Stimulated activated naive CD8-positive, alpha-beta T cell treated with anti-CD3 and anti-CD28 coated beads, Interleukin-15, Interleukin-2, amounts not matched to agents 100 U/mL and 50 U/mL, for 24 hours (primary cell): ENCODE measurements at regions not wholly inside any gene's neighbourhood (a gene's known extent, or its start where the extent isn't known, plus 50 kb on each side); places are given as distances from the start of the nearest gene placed in this dataset.

ENCODE experiments used
- ATAC-seq: fragments of 150-1000 bp; cut with Tn5 transposase; one replicate; pipeline ENCODE4 v1.10.0; 2021
- DNase-seq: peaks from one replicate; pipeline ENCODE4 v3.0.0; 2021

DNA sequence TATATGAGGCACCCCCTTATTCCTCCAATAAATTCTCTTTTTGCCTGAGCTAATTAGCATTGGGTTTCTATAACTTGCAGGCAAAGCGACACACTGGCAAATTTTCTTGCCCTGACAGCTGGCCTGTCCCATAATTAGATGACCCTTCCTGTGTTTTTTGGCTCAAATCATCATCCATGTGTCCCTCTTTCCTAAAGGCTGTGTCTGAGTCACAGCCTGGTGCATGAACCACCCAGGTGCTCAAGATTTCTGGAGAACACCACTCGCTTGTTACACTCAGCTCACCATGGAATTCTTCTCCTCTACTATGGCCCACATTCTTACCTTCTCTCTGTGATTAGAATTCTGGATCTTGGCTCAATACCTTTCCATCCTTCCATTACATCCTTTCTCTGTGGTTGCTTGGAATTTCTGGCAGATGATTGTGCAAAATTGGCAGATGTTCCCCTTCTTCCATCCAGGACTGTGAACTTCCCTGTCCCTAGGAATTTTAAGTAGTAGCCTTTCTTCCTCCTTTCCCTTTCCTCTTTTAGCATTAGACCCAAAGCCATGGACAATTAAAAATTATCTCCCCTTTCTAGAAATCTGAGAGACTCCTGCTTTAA, 116.0 kb upstream of the ANKRD1 start:
- ATAC-seq (no peak), DNase-seq (no peak)

DNA sequence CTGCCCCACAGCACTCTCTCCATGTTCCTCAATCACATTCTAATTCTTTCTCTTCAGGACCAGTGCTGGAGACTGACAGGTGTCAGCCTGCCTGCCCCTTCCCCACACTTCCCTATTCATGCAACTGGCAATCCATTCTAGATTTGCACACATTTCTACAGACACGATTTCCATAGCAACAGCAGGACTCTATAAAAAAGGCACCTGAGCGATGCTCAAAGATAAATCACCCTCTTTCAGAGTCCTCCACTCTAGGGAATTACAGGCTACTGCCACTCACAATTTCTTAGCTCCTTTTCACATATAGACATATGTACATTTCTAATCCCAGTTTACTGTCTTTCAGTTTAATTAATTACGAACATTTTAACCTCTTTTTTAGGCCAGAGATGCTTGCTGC, 118.1 kb upstream of the ANKRD1 start:
- ATAC-seq (no peak), DNase-seq (no peak)

GRCh38 chr10:91040343-91040742, 119.5 kb upstream of the ANKRD1 start:
- DNase-seq (no peak), ATAC-seq (no peak)

DNA sequence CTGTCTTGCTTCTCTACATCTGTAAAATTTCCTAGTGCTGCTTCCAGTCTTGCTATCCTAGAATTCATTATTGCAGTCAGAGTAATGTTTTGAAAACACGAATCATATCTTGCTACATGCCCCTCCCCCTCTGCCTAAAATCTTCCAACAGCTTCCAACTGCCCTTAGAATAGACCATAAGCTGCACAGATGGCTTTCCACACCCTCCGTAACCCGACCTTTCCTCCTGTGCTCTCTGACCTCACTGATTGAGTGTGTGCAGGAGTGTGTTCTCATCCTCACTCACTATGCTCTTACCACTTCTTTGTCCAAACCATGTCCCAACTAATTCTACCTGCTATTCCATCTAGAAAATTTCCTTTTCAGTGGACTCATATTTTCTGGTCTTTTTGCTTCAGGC, 121.2 kb upstream of the ANKRD1 start:
- ATAC-seq (no peak), DNase-seq (no peak)

DNA sequence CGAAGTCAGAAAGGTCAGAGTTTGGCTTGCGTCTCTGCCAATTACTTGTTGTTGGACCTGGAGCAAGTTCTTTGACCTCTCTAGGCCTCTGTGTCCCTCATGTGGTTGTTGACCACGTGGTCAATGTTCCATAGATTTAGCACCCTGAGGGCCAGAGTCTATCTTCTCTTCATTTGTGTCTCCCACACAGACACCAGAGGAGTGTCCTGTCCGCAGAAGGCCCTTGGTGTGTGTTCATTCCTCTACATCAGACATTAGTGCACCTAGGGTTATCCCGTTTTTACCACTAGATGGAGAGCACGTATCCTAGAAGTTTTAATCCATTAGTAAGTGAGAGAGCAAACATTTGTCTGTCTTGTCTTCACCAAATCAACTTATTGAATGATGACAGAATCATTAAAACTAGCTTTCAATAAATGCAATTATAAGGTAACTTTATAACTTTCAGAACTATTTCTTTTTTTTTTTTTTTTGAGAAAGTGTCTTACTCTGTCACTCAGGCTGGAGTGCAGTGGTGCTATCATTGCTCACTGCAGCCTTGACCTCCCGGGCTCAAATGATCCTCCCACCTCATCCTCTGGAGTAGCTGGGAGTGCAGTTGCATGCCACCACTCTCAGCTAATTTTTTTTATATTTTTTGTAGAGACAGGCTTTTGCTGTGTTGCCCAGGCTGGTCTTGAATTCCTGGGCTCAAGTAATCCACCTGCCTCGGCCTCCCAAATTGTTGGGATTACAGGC, 122.5 kb upstream of the ANKRD1 start:
- DNase-seq (no peak), ATAC-seq (no peak)

- no peak for DNase-seq
- no peak for ATAC-seq
Measured at GRCh38 chr10:91046869-91047268, 126.0 kb upstream of the ANKRD1 start.

DNA sequence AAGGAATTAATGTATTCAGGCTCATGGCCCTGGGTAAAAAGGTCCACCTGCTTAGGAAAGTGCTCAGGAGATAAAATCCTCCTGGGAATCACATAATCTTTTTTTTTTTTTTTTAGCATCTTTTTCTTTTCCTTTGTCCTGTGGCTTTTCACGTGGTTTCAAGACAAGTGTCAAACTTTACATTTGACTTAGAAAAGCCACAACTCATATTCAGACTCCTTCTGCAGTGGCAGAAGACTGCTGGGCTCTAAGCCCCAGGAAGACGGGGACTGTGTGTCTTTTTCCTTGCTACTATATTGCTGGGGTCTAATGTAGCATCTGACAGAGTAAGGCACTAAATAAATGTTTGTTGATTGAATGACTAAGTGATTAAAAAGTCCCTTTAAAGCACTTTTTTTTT, 127.5 kb upstream of the ANKRD1 start:
- ATAC-seq (no peak), DNase-seq (no peak)

- DNase-seq, result no peak
- ATAC-seq, result no peak
Measured at GRCh38 chr10:91049296-91049987, 128.6 kb upstream of the ANKRD1 start.

GRCh38 chr10:91049988-91050360, 129.1 kb upstream of the ANKRD1 start:
- DNase-seq (no peak), ATAC-seq (no peak)

GRCh38 chr10:91050371-91051034, 129.6 kb upstream of the ANKRD1 start:
- DNase-seq, result no peak
- no peak for ATAC-seq

GRCh38 chr10:91051829-91052228, 130.9 kb upstream of the ANKRD1 start:
- no peak for DNase-seq
- no peak for ATAC-seq

- no peak for ATAC-seq
- no peak for DNase-seq
Measured at GRCh38 chr10:91054325-91054724, 133.4 kb upstream of the ANKRD1 start.

DNA sequence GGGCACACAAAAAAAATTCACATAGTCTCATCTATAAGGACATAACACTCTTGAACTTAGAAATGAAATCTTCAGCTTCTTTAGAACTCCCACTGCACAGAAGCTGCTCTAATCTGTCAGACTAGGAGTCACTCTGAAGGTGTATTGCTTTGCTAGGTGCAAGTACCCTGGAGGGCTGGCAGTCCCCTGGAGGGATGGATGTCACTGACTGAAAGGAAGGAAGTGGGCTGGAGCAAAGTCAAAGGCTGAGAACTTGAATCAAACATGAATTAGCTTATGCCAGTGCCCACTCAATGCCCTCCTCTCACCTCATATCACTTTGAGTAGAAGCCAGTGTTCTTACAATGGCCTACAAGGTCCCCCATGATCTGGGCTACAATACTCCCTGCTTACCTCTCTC, 140.3 kb upstream of the ANKRD1 start:
- no peak for ATAC-seq
- DNase-seq, result no peak

DNA sequence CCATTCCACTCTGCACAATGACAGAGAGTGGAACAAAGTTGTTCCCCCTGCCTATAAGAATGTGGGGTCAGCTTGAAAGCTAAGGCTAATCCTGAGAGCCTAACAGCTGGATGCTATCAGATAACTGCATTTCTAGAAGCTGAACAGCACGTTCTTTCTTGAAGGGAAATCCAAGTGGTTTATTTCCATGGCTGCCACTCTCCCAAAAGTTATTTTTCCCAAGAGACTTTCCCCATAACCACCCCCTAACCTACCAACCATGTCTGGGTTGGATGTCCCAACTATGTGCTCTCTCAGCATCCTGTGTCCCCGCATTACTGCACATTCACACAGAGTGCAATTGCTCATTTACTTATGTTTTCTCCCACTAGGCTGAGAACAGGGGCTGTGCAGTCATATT, 140.7 kb upstream of the ANKRD1 start:
- DNase-seq, result no peak
- no peak for ATAC-seq

- no peak for ATAC-seq
- DNase-seq, result no peak
Measured at GRCh38 chr10:91062091-91062490, 141.2 kb upstream of the ANKRD1 start.

- DNase-seq (no peak), ATAC-seq (no peak)
Measured at GRCh38 chr10:91071786-91072185, 148.7 kb upstream of the PCGF5 start.

GRCh38 chr10:91073286-91073979, 147.0 kb upstream of the PCGF5 start:
- ATAC-seq, result no peak
- DNase-seq, result no peak

GRCh38 chr10:91076991-91077548, 143.4 kb upstream of the PCGF5 start:
- ATAC-seq, result no peak
- DNase-seq, result no peak

DNA sequence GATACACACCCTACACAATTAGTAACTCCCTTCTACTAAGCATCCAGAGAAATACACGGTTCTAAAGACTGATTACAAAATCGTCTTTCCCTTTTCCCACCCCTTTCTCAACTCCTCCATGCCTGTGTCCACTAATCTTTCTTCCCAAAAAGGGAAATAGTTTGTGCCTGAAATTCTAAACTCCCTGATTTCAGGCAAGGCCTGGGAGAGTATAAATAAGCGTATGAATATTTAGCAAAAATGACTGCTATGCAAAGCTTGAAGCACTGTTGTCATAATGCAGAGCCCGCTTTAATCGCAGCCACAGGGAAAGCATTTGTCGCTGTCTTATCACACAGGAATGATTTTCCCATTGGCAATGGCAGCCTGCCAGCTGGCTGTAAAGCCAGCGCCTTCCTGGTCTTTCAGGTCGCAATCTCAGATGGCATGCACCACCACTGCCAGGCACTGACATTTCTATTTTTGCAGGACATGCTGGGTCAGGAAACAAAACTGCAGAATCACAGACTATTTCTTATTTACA, 142.9 kb upstream of the PCGF5 start:
- ATAC-seq (no peak), DNase-seq (no peak)

DNA sequence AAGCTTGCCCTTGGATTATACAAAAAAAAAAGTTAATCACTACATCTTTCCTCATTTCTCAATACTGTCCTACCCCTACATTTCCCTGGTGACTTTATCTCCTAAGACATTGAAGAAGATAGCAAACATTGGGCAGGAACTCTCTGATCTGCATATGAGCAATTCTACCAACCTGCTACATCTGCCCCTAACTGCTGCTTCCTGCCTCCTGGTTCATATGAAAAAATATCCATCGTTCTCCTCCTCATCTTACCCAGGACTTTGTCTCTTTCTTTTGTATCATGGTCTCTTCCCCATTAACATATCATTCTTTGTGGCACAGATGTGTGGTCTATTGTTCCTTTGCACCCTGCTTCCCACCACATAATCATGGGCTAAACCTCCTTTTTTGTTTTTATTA, 139.7 kb upstream of the PCGF5 start:
- ATAC-seq (no peak), DNase-seq (no peak)

DNA sequence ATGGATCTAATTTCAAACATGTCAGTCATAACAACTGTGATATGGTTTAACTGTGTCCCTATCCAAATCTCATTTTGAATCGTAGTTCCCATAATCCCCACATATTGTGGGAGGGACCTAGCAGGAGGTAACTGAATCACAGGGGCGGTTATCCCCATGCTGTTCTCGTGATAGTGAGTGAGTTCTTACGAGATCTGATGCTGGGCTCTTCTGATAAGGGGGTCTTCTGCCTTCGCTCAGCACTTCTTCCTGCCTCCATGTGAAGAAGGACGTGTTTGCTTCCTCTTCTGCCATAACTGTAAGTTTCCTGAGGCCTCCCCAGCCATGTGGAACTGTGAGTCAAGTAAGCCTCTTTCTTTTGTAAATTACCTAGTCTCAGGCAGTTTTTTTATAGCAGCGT, 138.0 kb upstream of the PCGF5 start:
- ATAC-seq, result no peak
- no peak for DNase-seq
